NCI-H748 treated with DMSO at 0.1 percent for 48 hours (cell line): ENCODE measurements at regions not wholly inside any gene's neighbourhood (a gene's known extent, or its start where the extent isn't known, plus 50 kb on each side); places are given as distances from the start of the nearest gene placed in this dataset.

ENCODE experiments used
- DNase-seq: peaks from one replicate; lab custom pipeline; 2025; lab: John Stamatoyannopoulos, UW

- no peak for DNase-seq
Observed at GRCh38 chr5:30050056-30050815, 1143.2 kb upstream of the CDH6 start.

DNA sequence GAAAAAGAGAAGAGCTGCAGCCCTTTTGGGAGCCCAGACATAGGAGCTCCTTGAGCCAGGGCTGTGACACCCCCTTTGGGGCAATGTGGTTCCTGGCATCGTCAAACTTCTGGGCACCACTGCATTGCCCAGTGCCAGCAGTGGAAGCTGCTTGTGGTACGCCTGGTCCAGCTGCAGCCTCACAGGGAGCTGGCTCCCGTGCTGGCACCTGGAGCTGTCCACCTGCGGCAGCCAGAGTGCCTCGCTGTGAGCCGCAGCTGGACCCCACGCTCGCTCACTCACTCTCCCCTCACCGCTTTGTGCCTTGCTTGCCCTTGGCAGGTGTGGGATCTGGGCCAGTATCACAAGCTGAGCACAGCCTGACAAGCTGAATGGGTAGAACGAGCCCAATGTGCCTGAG is 1150.8 kb upstream of the CDH6 start:
- DNase-seq, result no peak

DNA sequence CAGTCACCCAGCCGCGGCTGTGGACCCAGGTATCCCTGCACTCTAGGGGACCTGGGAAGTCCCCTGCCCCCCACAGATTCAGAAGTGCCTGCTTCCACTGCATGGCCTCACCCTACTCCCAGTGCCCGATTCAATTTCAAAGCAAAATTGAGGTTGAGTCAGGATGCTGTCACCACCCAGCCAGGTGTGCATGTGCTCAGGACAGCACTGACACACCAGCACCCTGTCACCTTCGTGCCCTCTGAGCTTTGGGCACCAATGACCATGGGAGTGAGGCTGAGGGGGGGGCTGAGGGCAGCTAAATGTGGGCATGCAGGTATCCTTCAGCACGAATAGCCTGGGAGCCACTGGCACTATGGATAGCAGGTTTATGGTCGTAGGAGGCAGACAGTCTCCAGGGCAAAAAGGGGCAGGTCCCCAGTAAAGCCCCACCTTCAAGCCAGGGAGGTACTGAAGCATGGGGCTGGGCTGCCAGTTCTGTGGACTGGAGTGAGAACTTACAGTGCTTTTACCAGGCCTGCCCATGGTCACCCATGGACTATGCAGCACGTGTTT is 1151.6 kb upstream of the CDH6 start:
- DNase-seq, result no peak

GRCh38 chr5:30041291-30041690 is 1152.2 kb upstream of the CDH6 start:
- no peak for DNase-seq

DNA sequence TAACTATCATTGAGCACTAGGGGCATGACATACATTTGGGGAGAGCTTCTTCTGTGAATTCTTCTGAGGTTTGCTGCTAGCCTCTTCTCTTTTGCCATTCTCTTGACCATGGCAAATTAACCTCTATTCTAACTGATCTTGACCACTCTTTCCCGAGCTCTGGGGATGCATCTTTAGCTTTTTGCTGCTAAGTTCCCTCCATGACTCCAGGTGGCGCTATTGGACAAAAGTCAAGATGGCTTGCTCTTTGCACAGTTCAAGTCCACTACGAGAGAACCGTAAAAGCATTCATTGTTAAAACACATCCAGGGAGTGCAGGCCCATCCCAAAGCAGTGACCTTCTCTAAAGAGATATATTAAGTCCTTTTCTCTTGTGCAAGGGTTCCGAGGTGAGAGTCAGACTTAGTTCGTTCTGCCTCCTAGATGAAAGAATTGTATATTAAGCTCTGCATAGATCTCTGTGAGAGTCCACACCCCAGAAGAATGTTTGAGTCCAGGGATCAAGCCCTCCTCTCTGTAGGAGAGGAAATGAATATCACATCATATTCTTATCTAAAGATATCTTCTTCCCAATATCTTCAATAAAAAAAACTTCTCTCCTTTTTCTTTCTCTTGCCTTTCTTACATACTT is 1152.9 kb upstream of the CDH6 start:
- DNase-seq, result peak; percentile 98

- no peak for DNase-seq
Observed at GRCh38 chr5:30039379-30039778, 1154.1 kb upstream of the CDH6 start.

DNA sequence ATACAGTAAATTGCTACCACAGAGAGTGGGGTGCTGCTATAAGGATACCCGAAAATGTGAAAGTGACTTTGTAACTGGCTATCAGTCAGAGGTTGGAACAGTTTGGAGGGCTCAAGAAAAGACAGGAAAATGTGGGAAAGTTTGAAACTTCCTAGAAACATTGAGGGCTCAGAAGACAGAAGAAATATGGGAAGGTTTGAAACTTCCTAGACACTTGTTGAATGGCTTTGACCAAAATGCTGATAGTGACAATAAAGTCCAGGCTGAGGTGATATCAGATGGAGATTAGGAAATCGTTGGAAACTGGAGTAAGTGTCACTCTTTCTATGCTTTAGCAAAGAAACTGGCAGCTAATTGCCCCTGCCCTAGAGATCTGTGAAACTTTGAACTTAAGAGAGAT is 1158.6 kb upstream of the CDH6 start:
- DNase-seq, result no peak

GRCh38 chr5:30030101-30030500 is 1163.4 kb upstream of the CDH6 start:
- peak; percentile 67 for DNase-seq

DNA sequence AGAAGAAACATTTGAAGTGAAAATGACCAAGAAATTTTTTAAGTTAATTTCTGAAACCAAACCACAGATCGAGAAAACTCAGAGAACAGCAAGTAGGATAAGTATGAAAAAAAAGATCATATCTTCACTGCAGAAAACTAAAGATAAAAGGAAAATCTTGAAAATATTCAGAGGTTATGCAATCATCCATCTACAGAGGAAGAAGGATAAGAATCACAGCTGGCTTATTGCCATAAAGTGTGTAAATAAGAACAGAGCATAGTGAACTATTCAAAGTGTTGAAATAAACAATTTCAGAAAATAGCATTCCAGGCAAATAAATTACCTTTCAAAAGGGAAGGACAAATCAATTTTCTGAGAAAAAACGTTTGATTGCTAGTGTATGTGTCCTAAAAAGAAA is 1191.7 kb upstream of the CDH6 start:
- DNase-seq, result no peak

DNA sequence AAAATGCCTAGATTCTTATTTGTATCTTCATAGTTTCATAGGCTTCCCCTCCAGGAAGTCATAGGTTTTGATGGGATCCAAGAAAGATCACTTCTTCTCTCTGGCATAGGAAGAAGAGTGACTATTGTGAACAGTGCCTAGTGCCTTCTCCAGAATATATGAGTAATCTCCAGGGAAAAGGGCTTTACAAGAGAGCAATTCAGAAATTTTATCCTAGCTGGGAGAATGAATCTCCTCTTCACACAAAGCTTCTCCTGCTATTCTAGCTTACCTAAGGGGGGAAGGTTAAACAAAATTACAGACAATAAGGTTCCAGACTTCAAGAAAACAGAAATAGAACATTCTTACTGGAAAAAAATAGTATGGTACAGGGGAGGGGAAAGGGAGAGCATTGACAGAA is 1193.3 kb upstream of the CDH6 start:
- no peak for DNase-seq

DNA sequence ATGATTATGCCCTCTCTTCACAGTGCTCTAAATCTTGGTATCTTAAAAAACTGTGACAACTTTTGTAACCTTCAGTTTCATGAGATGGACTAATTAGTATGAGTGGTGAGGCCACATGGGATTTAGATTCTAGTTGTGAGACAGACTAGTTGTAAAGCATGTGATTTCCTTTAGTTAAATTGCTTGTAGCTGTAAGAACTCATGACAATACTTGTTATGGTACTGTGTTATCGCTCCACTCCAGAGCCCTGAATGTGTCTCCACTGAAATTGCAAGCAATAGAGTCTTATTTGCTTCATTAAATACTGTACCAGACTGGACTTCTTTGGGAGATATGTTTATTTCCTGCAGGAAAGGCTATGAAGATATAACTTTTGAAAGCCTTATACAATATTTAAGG is 1198.3 kb upstream of the CDH6 start:
- DNase-seq, result no peak

GRCh38 chr5:29994519-29994918 is 1199.0 kb upstream of the CDH6 start:
- no peak for DNase-seq

DNA sequence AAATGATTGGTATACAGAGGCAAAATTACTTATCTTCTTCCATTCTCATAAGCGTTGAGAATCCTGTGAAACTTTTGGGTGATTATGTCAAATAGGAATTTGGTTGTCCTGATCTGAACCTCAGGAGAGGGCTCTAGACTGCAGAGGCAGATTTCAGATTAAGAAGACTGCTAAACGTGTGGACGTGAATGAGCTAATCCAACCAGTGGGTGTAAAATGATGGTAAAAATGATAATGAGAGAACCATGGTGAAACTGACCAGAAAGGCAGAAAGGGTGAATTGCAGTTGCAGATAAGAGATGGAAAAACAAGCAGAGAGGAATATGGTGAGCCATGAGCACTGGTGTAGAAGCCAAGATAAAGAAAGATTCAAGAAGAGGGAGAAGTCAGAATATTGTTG is 1200.2 kb upstream of the CDH6 start:
- no peak for DNase-seq

DNA sequence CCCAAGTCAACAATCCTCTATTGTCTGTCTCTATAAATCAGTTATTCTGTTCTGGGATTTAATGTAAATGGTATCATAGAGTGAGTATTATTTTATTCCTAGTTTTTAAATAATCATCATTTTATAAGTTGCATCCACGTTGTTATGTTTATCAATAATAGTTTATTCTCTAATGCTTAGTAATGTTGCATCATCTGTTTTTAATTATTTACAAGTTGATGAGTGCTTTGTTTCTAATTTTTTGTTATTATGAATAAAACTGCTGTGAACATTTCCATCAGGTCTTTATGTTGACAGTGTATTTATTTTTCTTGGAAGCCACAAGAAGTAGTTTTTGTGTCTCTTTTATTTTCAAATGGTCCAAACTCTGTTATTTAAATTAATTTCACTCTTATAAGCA is 1201.2 kb upstream of the CDH6 start:
- DNase-seq, result no peak

- DNase-seq, result no peak
Observed at GRCh38 chr5:29990681-29991080, 1202.8 kb upstream of the CDH6 start.

DNA sequence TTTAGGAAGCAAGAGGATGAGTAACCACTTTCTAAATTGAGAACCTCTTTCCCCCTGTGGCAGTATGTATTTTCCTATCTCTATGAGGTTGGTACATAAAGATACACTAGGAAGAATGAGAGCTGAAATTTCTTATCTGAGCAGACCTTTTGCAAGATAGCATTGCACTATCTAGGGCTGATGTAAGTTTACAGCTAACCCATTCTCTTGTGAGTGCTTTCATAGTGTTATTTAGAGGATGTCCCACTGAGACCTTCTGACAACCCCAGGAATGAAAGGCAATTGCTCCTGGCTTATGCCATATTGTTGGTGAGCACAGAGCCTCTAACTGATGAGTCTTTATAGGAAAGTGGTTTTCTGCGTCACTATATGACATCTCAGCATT is 1209.3 kb upstream of the CDH6 start:
- no peak for DNase-seq

- DNase-seq, result no peak
Observed at GRCh38 chr5:29983528-29984155, 1209.8 kb upstream of the CDH6 start.

GRCh38 chr5:29982457-29982856 is 1211.0 kb upstream of the CDH6 start:
- no peak for DNase-seq

DNA sequence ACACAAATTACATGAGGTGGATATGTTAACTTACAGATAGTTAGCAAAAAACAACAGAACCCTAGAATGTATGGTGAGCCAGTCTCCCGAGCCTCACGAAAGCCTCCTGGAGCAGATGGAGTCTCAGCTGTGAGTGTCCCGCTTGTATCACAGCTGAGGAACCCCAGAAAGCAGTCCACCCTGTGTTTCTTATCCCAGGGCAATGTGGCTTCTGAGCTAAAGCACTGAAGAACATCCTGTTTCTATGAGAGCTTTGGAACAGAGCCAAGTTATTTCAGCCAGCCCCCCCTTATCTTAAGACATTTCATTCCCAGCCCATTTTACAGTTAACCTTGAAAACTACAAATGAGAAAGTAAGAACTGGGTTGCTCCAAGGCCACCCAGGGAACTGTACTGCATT is 1220.9 kb upstream of the CDH6 start:
- DNase-seq, result no peak

- no peak for DNase-seq
Observed at GRCh38 chr5:29963956-29964355, 1229.5 kb upstream of the CDH6 start.

- DNase-seq, result no peak
Observed at GRCh38 chr5:29960323-29960722, 1233.2 kb upstream of the CDH6 start.

DNA sequence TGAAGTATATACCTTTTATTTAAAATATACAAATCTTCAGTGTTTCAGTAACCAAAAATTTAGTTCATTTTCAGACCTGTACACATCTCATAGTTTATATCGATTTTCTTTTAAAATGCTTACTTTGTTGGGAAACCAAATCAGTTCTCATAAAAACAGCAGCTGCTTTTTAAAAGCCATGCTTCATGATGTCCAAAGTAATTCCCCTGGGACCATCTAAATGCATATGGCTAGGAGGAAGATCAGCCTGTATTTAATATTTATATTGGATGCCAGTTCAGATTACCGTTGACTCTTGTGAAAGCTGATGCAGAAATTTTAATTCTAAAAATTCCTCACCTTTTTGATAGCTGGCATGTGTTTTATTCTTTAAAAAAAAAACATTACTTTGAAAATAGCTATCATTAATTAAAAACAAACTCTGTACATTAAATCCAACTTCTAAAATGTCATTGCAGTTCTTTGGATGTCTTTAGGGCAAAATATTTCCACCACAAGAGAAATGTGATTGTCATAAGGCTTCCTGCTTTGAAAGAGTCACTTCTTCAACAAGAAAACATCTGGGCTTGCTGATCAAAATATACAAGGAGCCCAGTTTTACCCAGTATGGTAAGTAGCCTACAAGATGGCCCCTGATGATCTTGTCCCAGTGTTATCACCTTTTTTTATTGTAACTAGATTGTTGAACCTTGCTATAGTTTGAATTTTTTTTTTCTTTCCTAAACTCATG is 1242.9 kb upstream of the CDH6 start:
- no peak for DNase-seq
